GM12878 (cell line): ENCODE measurements at regions not wholly inside any gene's neighbourhood (a gene's known extent, or its start where the extent isn't known, plus 50 kb on each side); places are given as distances from the start of the nearest gene placed in this dataset.

Experiments
- BRCA1 ChIP-seq: IDR thresholded peaks from 2 replicates; pipeline ENCODE4 v1.6.1; 2011; ENCODE audit warnings: low read depth, low read length, improper control_type of control experiment
- CEBPB ChIP-seq, 2 experiments: fragments of 150-350 bp in 1 of 2; IDR thresholded peaks; 2 replicates each; pipeline ENCODE4 v1.6.1; 2012 to 2014; ENCODE audit warnings: low read depth in 2 of 2, low read length in 2 of 2, borderline replicate concordance in 1 of 2, inconsistent platforms in 1 of 2
- CREB1 ChIP-seq: IDR thresholded peaks from 2 replicates; pipeline ENCODE4 v1.6.1; 2012; ENCODE audit warnings: low read depth, mild to moderate bottlenecking, inconsistent platforms
- EP300 ChIP-seq, 2 experiments: fragments of 150-350 bp in 1 of 2; IDR thresholded peaks; 2 replicates each; pipeline ENCODE4 v1.6.1; 2011 to 2012; ENCODE audit warnings: low read depth in 2 of 2, low read length in 2 of 2, borderline replicate concordance in 1 of 2, improper control_type of control experiment in 1 of 2, inconsistent platforms in 1 of 2; ENCODE audit not compliant: control insufficient read depth in 1 of 2
- HDGF ChIP-seq: fragments of 450-650 bp; IDR thresholded peaks from 2 replicates; pipeline ENCODE4 v1.6.1; 2016; ENCODE audit warnings: antibody characterized with exemption
- MTA3 ChIP-seq: IDR thresholded peaks from 2 replicates; pipeline ENCODE4 v1.6.1; 2012; ENCODE audit warnings: low read length, inconsistent platforms, borderline replicate concordance
- PBX3 ChIP-seq: IDR thresholded peaks from 2 replicates; pipeline ENCODE4 v1.6.1; 2011; ENCODE audit warnings: mild to moderate bottlenecking, low read depth, low read length, moderate library complexity; ENCODE audit not compliant: insufficient replicate concordance
- ZNF207 ChIP-seq: fragments of 450-650 bp; IDR thresholded peaks from 2 replicates; pipeline ENCODE4 v1.6.1; 2014; ENCODE audit warnings: antibody characterized with exemption, mild to moderate bottlenecking, borderline replicate concordance
- ZSCAN29 ChIP-seq: fragments of 450-650 bp; IDR thresholded peaks from 2 replicates; pipeline ENCODE4 v1.6.1; 2017; ENCODE audit warnings: mild to moderate bottlenecking, moderate library complexity
- TF ChIP-seq, protein P1 (sequence below): fragments of 450-650 bp; IDR thresholded peaks from 2 replicates; pipeline ENCODE4 v1.6.1; 2014; ENCODE audit warnings: mild to moderate bottlenecking

GRCh38 chr1:80310703-80311245 is 1304.2 kb upstream of the ADGRL4 start:
- TF ChIP-seq PBX3 (no peak), ZNF207 (no peak), EP300 (IDR thresholded peaks at IDR 0.05; ENCODE audit: borderline replicate concordance in 1 of 2, control insufficient read depth in 1 of 2, low read depth in 2 of 2, low read length in 2 of 2) (no peak), CEBPB (IDR thresholded peaks at IDR 0.05; ENCODE audit: borderline replicate concordance in 1 of 2, low read depth in 2 of 2, low read length in 2 of 2) (no peak), CREB1 (no peak), ZSCAN29 (no peak), HDGF (no peak), MTA3 (no peak), BRCA1 (no peak)
- TF ChIP-seq, protein P1, sequence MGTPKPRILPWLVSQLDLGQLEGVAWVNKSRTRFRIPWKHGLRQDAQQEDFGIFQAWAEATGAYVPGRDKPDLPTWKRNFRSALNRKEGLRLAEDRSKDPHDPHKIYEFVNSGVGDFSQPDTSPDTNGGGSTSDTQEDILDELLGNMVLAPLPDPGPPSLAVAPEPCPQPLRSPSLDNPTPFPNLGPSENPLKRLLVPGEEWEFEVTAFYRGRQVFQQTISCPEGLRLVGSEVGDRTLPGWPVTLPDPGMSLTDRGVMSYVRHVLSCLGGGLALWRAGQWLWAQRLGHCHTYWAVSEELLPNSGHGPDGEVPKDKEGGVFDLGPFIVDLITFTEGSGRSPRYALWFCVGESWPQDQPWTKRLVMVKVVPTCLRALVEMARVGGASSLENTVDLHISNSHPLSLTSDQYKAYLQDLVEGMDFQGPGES = no peak
